ENCODE measurements at regions not wholly inside any gene's neighbourhood (a gene's known extent, or its start where the extent isn't known, plus 50 kb on each side); places are given as distances from the start of the nearest gene placed in this dataset.
"Not testable (repeated sequence)": the region's sequence is repeated elsewhere in the genome, so short reads cannot be mapped to it uniquely, and the experiment has no call there.

DNA sequence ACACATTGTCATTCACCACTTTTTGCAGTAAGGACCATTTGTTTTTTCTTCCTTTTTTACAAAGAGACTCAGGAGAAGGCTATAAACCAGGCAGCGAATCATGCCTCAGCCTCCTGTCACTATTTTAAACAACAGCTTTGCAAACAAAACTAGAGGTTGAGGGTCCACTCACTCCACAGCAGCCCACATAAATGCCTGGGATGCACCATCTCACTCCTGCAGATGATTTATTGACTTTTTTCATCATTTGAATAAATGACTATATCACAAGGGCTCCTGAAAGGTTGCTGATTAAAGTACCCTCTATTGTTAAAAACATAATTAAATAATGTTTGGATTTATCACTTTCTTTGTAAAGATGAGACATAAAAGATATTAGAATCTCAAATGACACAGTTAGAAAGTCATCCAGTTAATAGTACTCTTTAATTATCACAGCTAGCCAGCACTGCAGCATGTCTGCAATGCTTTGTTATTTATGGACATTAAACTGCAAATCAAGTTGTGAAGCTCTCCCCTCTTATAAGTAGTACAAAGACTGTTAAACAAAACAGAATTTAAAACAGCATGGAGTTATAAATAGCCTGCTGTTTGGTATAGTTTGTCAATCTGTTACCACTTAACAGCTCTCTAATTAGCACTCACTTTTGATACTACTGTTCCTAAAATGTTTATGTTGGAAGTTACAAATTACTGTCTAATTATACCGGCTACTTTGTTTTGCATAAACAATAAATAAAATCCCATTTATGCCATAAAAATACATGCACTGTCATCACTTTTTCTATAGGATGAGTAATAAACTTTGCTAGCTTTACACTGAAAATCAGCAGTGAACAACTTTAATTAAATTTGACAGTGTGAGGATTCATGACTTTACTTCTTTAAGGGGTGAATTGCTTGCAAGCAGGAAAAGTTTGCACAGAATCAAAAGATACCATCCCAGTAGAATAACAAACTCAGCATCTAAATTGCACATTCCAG is 853.2 kb downstream of the UQCRFS1 start:
- DNase-seq (ENCODE audit: low spot score) = no peak
- Mint-ChIP-seq H3K4me3 (ENCODE audit: unreplicated experiment) (no peak overlapping the region), H3K9me3 (ENCODE audit: unreplicated experiment) (no peaks in the 10 kb centered on the region), H3K27ac (ENCODE audit: unreplicated experiment) (no peak overlapping the region), H3K4me1 (ENCODE audit: unreplicated experiment) (no peaks in the 10 kb centered on the region), H3K36me3 (ENCODE audit: low read depth, unreplicated experiment) (no peaks in the 10 kb centered on the region), H3K27me3 (ENCODE audit: unreplicated experiment) (no peaks in the 10 kb centered on the region)
- TF ChIP-seq, protein P1, sequence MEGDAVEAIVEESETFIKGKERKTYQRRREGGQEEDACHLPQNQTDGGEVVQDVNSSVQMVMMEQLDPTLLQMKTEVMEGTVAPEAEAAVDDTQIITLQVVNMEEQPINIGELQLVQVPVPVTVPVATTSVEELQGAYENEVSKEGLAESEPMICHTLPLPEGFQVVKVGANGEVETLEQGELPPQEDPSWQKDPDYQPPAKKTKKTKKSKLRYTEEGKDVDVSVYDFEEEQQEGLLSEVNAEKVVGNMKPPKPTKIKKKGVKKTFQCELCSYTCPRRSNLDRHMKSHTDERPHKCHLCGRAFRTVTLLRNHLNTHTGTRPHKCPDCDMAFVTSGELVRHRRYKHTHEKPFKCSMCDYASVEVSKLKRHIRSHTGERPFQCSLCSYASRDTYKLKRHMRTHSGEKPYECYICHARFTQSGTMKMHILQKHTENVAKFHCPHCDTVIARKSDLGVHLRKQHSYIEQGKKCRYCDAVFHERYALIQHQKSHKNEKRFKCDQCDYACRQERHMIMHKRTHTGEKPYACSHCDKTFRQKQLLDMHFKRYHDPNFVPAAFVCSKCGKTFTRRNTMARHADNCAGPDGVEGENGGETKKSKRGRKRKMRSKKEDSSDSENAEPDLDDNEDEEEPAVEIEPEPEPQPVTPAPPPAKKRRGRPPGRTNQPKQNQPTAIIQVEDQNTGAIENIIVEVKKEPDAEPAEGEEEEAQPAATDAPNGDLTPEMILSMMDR (IDR thresholded peaks at IDR 0.05; ENCODE audit: unreplicated experiment) = no peak

DNA sequence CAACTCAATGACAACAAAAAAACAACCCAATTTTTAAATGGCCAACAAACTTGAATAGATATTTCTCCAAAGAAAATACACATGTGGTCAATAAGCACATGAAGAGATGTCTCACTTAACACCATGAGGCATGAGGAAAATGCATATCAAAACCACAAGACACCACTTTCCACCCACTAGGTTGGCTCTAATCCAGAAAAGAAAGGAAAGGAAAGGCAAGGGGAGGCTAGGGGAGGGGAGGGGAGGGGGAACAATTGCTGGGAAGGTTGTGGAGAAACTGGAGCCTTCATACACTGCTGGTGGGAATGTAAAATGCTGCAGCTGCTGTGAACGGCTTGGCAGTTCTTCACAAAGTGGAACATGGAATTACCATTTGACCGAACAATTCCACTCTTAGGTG is 854.3 kb downstream of the UQCRFS1 start:
- Mint-ChIP-seq H3K36me3 (ENCODE audit: low read depth, unreplicated experiment) (no peaks in the 10 kb centered on the region), H3K27me3 (ENCODE audit: unreplicated experiment) (no peaks in the 10 kb centered on the region), H3K27ac (ENCODE audit: unreplicated experiment) (no peak overlapping the region), H3K4me3 (ENCODE audit: unreplicated experiment) (no peak overlapping the region), H3K9me3 (ENCODE audit: unreplicated experiment) (no peaks in the 10 kb centered on the region), H3K4me1 (ENCODE audit: unreplicated experiment) (no peaks in the 10 kb centered on the region)
- TF ChIP-seq, protein P1 (IDR thresholded peaks at IDR 0.05; ENCODE audit: unreplicated experiment) = no peak
- DNase-seq (ENCODE audit: low spot score) = no peak

DNA sequence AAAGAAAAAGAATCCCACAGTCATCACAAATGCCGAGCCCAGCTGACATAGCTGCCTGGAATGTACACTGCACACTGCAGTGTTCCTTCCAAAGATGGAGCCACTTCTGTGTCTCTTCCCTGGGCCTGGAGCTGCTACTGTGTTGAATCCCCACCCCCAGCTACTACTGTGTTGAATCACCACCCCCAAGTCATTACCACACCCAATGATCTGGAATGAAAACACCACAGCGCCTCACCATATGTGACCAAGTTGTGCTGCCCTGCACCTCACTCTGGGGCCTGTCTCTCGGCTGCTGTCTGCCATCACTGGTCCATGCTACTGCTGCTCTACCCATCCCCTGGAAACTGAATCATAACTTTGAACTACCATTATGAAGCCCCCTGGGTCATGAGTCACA is 861.2 kb downstream of the UQCRFS1 start:
- Mint-ChIP-seq H3K4me1 (ENCODE audit: unreplicated experiment) (no peaks in the 10 kb centered on the region), H3K36me3 (ENCODE audit: low read depth, unreplicated experiment) (no peaks in the 10 kb centered on the region), H3K9me3 (ENCODE audit: unreplicated experiment) (no peaks in the 10 kb centered on the region), H3K27me3 (ENCODE audit: unreplicated experiment) (no peaks in the 10 kb centered on the region), H3K27ac (ENCODE audit: unreplicated experiment) (no peak overlapping the region), H3K4me3 (ENCODE audit: unreplicated experiment) (no peak overlapping the region)
- TF ChIP-seq, protein P1 (IDR thresholded peaks at IDR 0.05; ENCODE audit: unreplicated experiment) = no peak
- no peak for DNase-seq (ENCODE audit: low spot score)

DNA sequence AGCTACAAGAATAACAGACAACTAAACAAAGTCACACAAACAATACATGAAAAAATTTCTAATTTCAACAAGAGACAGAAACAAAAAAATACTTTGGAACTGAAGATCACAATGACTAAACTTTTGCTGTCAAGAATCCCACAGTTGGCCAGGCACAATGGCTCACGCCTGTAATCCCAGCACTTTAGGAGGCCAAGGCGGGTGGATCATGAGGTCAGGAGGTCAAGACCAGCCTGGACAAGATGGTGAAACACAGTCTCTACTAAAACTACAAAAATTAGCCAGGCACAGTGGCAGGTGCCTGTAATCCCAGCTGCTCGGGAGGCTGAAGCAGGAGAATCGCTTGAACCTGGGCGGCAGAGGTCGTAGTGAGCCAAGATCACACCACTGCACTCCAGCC is 861.6 kb downstream of the UQCRFS1 start:
- H3K27ac Mint-ChIP-seq (ENCODE audit: unreplicated experiment); H3K27me3 Mint-ChIP-seq (ENCODE audit: unreplicated experiment); H3K36me3 Mint-ChIP-seq (ENCODE audit: low read depth, unreplicated experiment); DNase-seq (ENCODE audit: low spot score); H3K9me3 Mint-ChIP-seq (ENCODE audit: unreplicated experiment); H3K4me3 Mint-ChIP-seq (ENCODE audit: unreplicated experiment); H3K4me1 Mint-ChIP-seq (ENCODE audit: unreplicated experiment): not testable (repeated sequence)

DNA sequence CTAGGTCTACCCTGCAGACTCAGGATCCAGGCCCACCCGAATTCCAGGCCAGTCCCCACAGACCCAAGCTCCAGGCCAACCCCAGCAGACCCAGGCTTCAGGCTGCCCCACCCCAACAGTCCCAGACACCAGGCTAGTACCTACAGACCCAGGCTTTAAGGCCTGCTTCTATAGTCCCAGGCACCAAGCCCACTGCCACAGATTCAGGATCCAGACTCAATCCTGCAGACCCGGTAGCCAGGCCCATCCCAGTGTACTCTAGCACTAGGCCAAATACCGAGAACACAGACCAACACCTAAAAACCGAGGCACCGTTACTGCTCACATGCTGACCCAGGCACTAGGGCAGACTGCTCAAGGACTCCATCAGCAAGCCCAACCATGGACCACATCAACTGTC is 862.3 kb downstream of the UQCRFS1 start:
- no peak for DNase-seq (ENCODE audit: low spot score)
- no peaks in the 10 kb centered on the region for H3K27me3 Mint-ChIP-seq (ENCODE audit: unreplicated experiment)
- H3K27ac Mint-ChIP-seq (ENCODE audit: unreplicated experiment) = no peak overlapping the region
- no peaks in the 10 kb centered on the region for H3K4me1 Mint-ChIP-seq (ENCODE audit: unreplicated experiment)
- TF ChIP-seq, protein P1 (IDR thresholded peaks at IDR 0.05; ENCODE audit: unreplicated experiment) = no peak
- H3K36me3 Mint-ChIP-seq (ENCODE audit: low read depth, unreplicated experiment) = no peaks in the 10 kb centered on the region
- H3K9me3 Mint-ChIP-seq (ENCODE audit: unreplicated experiment) = no peaks in the 10 kb centered on the region
- no peak overlapping the region for H3K4me3 Mint-ChIP-seq (ENCODE audit: unreplicated experiment)
